CD4-positive, alpha-beta T cell treated with Interleukin-10 for 1 hour (primary cell): ENCODE measurements at regions not wholly inside any gene's neighbourhood (a gene's known extent, or its start where the extent isn't known, plus 50 kb on each side); places are given as distances from the start of the nearest gene placed in this dataset.
"Not testable (repeated sequence)": the region's sequence is repeated elsewhere in the genome, so short reads cannot be mapped to it uniquely, and the experiment has no call there.

Experiments used
- DNase-seq: peaks from one replicate; pipeline ENCODE4 v3.0.0-alpha.2; 2020

- no peak for DNase-seq
These were observed 201.7 kb downstream of the PTH2R start for GRCh38 chr2:208608122-208608835.

DNA sequence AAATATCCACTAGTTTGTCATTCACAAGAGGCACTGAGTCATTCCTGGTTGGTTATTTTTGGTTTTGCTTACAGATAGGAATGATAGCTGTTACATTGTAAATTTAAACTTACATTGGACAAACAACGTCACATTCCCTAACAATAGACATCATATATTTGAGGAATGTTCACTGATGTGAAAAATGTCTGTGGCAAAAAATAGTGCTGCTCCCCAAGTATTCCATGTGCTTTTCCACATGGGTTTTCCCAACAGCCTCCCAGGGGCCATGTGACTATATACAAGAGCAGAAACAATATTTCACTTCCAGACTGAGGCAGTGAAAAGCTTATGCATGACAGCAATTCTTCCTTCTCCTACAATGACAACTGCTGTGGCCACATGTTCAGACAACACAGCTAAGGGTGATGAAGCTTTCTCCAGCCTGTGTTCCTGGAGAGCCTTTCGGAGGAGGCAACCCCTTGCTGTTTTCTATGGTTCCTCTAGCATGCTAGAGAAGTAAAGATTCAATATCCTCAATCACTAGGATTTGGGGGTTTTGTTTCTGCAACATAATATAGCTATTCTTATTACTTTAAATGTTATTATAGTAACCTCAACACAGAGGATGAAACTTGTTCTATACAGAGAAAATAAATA lies 202.7 kb downstream of the PTH2R start:
- no peak for DNase-seq

DNA sequence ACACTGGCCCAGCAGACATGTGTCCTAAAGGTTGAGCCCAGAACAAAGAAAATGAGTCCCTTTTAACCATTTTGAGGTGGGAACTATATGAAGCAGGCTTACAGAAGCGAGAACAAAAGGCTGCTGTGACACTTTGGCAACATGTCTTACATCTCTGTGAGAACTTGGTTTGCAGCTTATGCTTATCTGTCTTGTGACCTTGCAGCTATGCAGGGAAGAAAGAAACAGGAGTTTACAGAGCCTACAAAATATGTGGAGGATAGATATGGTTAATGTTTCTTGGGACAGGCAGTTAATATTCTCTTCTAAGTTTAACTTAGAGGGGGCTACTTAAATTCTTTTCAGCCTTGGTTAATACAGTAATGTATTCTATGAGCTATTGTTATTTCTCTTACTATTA lies 209.1 kb downstream of the PTH2R start:
- DNase-seq = not testable (repeated sequence)

GRCh38 chr2:208618220-208618619 lies 211.6 kb downstream of the PTH2R start:
- DNase-seq = no peak

GRCh38 chr2:208619993-208620392 lies 213.4 kb downstream of the PTH2R start:
- no peak for DNase-seq

DNA sequence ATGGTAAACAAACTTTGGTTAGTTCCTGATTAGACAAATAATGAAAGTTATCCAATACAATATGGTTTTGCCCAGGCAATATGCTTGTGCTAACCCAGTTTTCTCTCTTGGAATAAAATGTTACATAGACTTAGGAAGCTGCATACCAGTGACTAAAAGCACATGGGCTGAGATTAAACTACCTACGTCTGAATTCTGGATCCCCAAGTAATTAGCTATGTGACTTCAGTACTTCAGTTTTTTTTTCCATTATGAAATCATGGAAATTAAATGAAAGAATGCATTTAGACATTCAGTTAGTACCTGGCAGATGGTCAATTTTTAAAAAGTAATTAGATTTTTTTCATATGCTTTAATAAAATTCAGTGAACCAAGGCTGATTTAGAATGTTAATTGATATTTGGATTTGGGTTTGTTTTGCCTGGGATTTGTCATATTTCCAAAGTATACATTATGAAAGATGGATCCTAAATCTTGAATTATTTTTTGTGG lies 213.9 kb downstream of the PTH2R start:
- DNase-seq = no peak

DNA sequence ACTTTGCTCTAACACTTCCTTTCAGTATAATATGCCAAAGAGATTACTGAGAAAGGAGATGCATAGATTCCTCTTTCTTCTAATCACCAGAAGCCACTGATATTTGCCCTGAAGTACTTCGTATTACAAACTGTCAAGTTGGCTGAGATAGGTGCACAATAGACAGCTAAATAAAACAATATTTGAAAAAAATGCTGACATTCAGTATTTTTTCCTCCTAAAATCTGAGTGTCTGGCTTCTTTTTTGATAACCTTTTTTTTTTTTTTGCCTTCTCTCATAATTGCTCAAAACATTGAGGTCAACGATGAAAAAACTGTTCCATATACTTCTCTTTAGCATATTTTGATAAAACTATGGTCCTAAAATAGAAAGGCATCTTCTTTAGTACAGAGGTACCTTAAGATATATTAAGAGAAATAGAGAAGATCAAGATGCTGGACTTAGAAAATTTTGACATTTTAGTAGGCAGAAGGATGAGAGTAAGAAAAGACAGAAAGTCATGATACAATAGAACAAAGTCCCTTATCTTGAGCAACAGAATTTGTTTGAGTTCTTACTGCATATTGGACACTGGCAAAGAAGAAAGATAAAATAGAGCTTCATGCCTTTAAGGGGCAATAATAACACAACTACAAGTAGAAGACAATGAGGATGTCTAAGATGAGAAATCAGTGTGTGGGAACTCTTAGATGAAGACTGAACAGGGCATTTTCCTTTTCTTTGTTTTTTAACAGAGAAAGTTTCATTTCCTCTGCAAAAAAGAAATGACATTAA lies 220.7 kb downstream of the PTH2R start:
- DNase-seq = no peak

DNA sequence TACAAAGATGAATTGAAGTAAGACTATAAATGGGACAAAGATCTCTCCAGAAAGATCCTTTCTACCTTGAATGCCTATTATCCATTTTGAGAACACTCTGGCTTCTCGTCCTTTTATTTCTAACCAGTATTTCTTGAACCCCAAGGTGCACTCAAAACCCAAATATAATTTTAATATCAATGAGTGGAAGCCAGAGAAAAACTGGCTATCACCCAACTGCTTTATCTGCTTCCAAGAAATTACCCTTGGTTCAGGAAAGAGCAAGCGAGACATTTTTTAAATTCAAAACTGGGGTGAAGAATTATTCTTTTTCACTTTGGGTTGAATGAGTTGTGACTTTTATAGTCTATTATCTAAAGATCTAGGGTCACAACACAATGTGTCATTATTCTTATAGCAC lies 221.3 kb downstream of the PTH2R start:
- DNase-seq = no peak

- DNase-seq = no peak
These were observed 231.5 kb downstream of the PTH2R start for GRCh38 chr2:208638059-208638458.

GRCh38 chr2:208642125-208642779 lies 235.7 kb downstream of the PTH2R start:
- no peak for DNase-seq

- no peak for DNase-seq
These were observed 236.6 kb downstream of the PTH2R start for GRCh38 chr2:208643145-208643544.

DNA sequence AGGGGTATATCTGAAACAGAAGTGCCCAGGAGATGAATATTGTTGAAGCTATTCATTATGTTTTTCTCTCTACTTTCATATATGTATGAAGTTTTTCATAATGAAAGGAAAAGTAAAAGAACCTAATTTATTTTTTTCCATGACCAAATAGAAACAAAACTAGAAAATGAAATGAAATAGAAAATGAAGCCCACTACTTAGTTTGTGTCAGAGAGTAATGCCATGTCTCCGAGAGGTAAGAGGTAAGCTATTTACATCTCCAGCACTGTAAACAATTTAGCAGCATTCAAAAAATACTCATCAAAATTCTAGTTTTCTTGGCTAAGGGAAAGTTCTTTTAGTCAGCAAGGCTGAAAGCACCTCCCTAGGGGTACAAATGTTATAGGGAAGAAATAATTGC lies 238.6 kb downstream of the PTH2R start:
- no peak for DNase-seq

- no peak for DNase-seq
These were observed 241.8 kb downstream of the PTH2R start for GRCh38 chr2:208648368-208648767.

DNA sequence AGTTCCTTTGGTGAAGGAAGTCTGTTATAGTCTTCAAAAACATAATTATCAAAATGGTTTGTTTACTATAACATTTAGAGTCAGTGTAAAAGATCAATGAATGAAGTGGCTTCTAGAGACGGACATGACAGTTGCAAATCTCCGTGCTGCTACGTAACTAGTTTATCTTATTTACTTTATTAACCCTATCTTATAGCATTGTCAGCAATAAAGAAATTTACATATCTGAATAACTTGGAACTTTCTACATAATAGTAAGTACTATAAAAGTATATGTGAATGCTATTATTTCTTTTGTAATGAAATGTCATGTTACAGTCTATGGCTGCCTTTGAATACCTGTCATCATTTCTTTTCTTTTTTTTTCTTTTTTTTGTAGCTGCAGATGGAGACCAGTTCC lies 246.8 kb downstream of the PTH2R start:
- DNase-seq = no peak

DNA sequence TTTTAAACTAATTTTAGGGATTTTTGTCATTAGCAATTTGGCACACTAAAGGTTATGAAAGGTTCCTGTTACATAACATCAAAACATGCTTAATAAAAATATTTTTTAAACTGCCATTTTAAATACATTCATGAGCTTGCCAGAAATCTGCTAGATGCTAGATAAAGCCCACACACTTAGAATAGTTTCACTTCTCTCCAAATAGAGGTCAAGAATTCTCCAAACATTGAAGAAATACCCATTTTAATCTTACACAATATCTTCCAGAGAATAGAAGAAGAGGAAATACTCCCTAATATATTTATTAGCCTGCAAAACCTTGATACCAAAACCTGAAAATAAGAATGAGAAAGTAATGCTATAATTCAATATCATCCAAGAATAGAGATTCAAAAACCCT lies 247.5 kb downstream of the PTH2R start:
- DNase-seq = no peak

- no peak for DNase-seq
These were observed 250.9 kb downstream of the PTH2R start for GRCh38 chr2:208657468-208657867.

- DNase-seq = no peak
These were observed 262.8 kb downstream of the PTH2R start for GRCh38 chr2:208669394-208669793.

- DNase-seq = no peak
These were observed 264.7 kb downstream of the PTH2R start for GRCh38 chr2:208671284-208671683.

DNA sequence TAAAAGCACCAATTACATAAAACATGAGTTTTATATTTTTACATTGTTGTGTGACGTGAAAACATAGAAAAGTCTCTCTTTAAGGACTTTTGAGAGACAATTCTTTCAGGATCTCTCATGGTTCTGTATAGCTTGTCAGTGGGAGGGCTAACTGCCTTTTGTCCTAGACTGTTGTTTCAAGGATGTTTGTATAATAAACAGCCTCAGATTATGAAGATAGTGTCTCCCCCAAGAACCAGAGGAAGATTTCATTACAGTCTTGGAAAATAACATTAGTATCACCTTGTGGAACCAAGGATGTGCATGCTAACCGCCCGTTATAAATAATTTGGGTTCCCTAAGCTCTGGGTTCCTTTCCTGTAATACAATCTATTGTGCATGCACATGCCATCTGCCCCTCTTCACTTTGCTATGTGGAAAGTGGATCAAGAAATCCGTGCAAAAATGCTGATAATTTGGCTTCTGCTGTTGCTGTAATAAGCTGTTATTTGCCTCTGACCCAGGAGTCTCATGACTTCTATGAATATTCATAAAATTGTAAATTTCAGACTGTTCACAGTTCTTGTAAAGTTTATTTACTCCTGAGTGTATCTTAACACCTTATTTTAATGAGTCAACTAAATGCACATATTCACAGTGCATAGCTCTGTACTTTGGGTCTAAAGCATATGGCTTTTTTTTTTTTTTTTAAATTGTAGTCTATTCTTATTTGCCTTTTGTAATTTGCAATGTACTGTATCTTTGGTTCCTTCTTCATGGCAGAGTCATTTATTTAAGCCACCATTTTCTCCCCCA lies 265.5 kb downstream of the PTH2R start:
- DNase-seq = no peak

DNA sequence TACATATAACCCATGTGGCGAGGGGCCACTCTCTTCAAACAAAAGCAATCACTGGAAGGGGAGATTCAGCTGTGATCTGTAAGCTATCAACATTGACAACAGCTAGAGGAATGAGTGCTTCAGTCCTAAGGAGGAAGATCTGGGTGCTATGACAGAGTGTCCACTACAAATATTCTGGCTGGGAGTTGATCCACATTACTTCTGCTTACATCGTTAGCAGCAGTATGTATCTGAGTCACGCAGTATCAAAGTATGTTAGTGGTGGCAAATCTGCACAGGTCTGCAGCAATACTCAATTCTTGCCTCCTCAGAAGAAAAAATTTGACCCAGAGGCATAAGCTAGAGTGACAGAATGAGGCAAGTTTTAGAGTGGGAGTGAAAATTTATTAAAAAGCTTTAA lies 267.0 kb downstream of the PTH2R start:
- DNase-seq = no peak

- DNase-seq = no peak
These were observed 268.3 kb downstream of the PTH2R start for GRCh38 chr2:208674919-208675318.

DNA sequence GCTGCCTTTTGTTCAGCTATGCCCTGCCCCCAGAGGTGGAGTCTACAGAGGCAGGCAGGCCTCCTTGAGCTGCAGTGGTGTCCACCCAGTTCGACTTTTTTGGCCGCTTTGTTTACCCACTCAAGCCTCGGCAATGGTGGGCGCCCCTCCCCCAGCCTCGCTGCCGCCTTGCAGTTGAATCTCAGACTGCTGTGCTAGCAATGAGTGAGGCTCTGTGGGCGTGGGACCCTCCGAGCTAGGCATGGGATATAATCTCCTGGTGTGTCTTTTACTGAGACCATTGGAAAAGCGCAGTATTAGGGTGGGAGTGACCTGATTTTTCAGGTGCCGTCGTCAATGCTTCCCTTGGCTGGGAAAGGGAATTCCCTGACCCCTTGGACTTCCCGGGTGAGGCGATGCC lies 279.3 kb downstream of the PTH2R start:
- DNase-seq = not testable (repeated sequence)

DNA sequence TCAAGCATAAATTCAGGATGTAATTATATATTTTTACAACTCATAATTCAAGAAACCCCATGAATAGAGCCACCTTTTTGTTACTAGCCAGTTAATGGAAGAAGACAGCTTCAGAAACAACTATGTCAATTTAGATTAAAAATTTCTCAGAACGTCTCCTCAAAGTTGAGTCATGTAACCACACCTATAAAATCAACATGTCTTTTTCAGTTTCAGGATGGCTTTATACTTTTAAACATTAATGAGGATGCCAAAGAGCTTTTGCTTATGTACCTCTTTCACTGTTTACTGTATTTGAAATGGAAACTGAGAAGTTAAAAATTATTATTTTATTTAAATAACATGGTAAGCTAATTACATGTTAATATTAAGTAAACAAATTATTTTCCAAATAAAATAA lies 280.1 kb downstream of the PTH2R start:
- no peak for DNase-seq
